HepG2 (cell line): ENCODE measurements at regions not wholly inside any gene's neighbourhood (a gene's known extent, or its start where the extent isn't known, plus 50 kb on each side); places are given as distances from the start of the nearest gene placed in this dataset.

Experiments
- CBX5 ChIP-seq: sonication (generic); formaldehyde crosslinking; IDR thresholded peaks from 2 replicates; pipeline ENCODE4 v1.4.0; 2020; ENCODE audit warnings: missing genetic modification reagents, borderline replicate concordance
- FOXP4 ChIP-seq: sonication (generic); formaldehyde crosslinking; IDR thresholded peaks from 2 replicates; pipeline ENCODE4 v1.4.0; 2020; ENCODE audit warnings: missing genetic modification reagents
- HHEX ChIP-seq: IDR thresholded peaks from 2 replicates; pipeline ENCODE4 v1.6.1; 2016; ENCODE audit warnings: control low read depth
- HOXA7 ChIP-seq: sonication (generic); formaldehyde crosslinking; IDR thresholded peaks from 2 replicates; pipeline ENCODE4 v1.8.1; 2022; ENCODE audit warnings: mild to moderate bottlenecking, missing genetic modification reagents, moderate library complexity
- ISX ChIP-seq: sonication (generic); formaldehyde crosslinking; conservative IDR thresholded peaks from 2 replicates; pipeline ENCODE4 v1.5.0; 2020; ENCODE audit warnings: missing genetic modification reagents
- NR2C2 ChIP-seq: sonication (generic); formaldehyde crosslinking; IDR thresholded peaks from 2 replicates; pipeline ENCODE4 v1.4.0; 2020; ENCODE audit warnings: missing genetic modification reagents, mild to moderate bottlenecking, moderate library complexity, borderline replicate concordance
- ZFP36 ChIP-seq: fragments of 150-350 bp; IDR thresholded peaks from 2 replicates; pipeline ENCODE4 v1.6.1; 2018; ENCODE audit warnings: borderline replicate concordance, low read length, low read depth; ENCODE audit not compliant: partially characterized antibody
- ZNF331 ChIP-seq: sonication (generic); formaldehyde crosslinking; IDR thresholded peaks from 2 replicates; pipeline ENCODE4 v1.4.0; 2020; ENCODE audit warnings: missing genetic modification reagents
- ZNF550 ChIP-seq: sonication (generic); formaldehyde crosslinking; IDR thresholded peaks from 2 replicates; pipeline ENCODE4 v1.4.0; 2020; ENCODE audit warnings: mild to moderate bottlenecking, missing genetic modification reagents, borderline replicate concordance
- TF ChIP-seq, protein P1 (sequence below): sonication (generic); formaldehyde crosslinking; IDR thresholded peaks from 2 replicates; pipeline ENCODE4 v1.4.0; 2020; ENCODE audit warnings: missing genetic modification reagents
- TF ChIP-seq, protein P2 (sequence below), 2 experiments: sonication (generic) in 1 of 2; formaldehyde crosslinking in 1 of 2; IDR thresholded peaks; 2 replicates each; pipeline versions ENCODE4 v1.4.0 to v1.6.1; 2018 to 2020; ENCODE audit warnings: missing genetic modification reagents in 2 of 2, borderline replicate concordance in 1 of 2, low read depth in 1 of 2, mild to moderate bottlenecking in 1 of 2, missing biosample characterization in 1 of 2
- TF ChIP-seq, protein P3 (sequence below): conservative IDR thresholded peaks from 2 replicates; pipeline ENCODE4 v1.6.1; 2018; ENCODE audit warnings: missing genetic modification reagents
- TF ChIP-seq, protein P4 (sequence below): sonication (generic); formaldehyde crosslinking; IDR thresholded peaks from 2 replicates; pipeline ENCODE4 v1.8.0; 2022; ENCODE audit warnings: mild to moderate bottlenecking, missing genetic modification reagents
- TF ChIP-seq, protein P5 (sequence below): sonication (generic); formaldehyde crosslinking; IDR thresholded peaks from 2 replicates; pipeline ENCODE4 v1.5.0; 2020; ENCODE audit warnings: mild to moderate bottlenecking, missing genetic modification reagents, moderate library complexity

DNA sequence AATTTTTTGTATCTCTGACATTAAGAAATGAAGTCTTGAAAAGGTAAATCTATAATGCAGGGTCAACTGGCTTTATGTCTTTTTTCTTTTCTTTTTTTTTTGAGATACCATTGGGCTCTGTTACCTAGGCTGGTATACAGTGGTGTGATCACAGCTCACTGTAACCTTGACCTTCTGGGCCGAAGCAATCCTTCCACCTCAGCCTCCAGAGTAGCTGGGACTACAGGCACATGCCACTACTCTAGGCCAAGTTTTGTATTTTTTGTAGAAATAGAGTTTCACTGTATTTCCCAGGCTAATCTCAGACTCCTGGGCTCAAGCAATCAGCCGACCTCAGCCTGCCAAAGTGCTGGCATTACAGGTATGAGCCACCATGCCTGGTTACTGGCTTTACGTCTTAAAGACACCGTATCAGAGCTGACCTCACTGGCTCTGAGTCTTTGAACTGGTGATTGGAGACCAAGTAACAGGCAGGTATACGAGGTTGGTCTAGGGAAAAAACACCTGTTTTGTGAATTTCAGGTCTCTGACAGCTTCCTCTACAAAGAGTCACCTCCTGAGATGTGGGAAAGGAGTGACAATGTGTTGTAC, 70.4 kb upstream of the GPBP1 start:
- TF ChIP-seq, protein P1, sequence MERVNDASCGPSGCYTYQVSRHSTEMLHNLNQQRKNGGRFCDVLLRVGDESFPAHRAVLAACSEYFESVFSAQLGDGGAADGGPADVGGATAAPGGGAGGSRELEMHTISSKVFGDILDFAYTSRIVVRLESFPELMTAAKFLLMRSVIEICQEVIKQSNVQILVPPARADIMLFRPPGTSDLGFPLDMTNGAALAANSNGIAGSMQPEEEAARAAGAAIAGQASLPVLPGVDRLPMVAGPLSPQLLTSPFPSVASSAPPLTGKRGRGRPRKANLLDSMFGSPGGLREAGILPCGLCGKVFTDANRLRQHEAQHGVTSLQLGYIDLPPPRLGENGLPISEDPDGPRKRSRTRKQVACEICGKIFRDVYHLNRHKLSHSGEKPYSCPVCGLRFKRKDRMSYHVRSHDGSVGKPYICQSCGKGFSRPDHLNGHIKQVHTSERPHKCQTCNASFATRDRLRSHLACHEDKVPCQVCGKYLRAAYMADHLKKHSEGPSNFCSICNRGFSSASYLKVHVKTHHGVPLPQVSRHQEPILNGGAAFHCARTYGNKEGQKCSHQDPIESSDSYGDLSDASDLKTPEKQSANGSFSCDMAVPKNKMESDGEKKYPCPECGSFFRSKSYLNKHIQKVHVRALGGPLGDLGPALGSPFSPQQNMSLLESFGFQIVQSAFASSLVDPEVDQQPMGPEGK (CRISPR knock-in tag): no peak
- no peak for TF ChIP-seq FOXP4
- no peak for TF ChIP-seq HHEX (CRISPR knock-in tag)
- TF ChIP-seq, protein P2, sequence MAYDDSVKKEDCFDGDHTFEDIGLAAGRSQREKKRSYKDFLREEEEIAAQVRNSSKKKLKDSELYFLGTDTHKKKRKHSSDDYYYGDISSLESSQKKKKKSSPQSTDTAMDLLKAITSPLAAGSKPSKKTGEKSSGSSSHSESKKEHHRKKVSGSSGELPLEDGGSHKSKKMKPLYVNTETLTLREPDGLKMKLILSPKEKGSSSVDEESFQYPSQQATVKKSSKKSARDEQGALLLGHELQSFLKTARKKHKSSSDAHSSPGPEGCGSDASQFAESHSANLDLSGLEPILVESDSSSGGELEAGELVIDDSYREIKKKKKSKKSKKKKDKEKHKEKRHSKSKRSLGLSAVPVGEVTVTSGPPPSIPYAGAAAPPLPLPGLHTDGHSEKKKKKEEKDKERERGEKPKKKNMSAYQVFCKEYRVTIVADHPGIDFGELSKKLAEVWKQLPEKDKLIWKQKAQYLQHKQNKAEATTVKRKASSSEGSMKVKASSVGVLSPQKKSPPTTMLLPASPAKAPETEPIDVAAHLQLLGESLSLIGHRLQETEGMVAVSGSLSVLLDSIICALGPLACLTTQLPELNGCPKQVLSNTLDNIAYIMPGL (CRISPR knock-in tag; IDR thresholded peaks at IDR 0.05; ENCODE audit: borderline replicate concordance in 1 of 2, low read depth in 1 of 2): no peak; a peak in 1 of 4 replicates
- TF ChIP-seq, protein P3, sequence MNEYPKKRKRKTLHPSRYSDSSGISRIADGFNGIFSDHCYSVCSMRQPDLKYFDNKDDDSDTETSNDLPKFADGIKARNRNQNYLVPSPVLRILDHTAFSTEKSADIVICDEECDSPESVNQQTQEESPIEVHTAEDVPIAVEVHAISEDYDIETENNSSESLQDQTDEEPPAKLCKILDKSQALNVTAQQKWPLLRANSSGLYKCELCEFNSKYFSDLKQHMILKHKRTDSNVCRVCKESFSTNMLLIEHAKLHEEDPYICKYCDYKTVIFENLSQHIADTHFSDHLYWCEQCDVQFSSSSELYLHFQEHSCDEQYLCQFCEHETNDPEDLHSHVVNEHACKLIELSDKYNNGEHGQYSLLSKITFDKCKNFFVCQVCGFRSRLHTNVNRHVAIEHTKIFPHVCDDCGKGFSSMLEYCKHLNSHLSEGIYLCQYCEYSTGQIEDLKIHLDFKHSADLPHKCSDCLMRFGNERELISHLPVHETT: no peak
- TF ChIP-seq, protein P4, sequence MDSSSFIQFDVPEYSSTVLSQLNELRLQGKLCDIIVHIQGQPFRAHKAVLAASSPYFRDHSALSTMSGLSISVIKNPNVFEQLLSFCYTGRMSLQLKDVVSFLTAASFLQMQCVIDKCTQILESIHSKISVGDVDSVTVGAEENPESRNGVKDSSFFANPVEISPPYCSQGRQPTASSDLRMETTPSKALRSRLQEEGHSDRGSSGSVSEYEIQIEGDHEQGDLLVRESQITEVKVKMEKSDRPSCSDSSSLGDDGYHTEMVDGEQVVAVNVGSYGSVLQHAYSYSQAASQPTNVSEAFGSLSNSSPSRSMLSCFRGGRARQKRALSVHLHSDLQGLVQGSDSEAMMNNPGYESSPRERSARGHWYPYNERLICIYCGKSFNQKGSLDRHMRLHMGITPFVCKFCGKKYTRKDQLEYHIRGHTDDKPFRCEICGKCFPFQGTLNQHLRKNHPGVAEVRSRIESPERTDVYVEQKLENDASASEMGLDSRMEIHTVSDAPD (CRISPR knock-in tag): no peak
- TF ChIP-seq NR2C2 (CRISPR knock-in tag): peak; percentile 9; the same call in 1 of the 2 replicates
- TF ChIP-seq, protein P5, sequence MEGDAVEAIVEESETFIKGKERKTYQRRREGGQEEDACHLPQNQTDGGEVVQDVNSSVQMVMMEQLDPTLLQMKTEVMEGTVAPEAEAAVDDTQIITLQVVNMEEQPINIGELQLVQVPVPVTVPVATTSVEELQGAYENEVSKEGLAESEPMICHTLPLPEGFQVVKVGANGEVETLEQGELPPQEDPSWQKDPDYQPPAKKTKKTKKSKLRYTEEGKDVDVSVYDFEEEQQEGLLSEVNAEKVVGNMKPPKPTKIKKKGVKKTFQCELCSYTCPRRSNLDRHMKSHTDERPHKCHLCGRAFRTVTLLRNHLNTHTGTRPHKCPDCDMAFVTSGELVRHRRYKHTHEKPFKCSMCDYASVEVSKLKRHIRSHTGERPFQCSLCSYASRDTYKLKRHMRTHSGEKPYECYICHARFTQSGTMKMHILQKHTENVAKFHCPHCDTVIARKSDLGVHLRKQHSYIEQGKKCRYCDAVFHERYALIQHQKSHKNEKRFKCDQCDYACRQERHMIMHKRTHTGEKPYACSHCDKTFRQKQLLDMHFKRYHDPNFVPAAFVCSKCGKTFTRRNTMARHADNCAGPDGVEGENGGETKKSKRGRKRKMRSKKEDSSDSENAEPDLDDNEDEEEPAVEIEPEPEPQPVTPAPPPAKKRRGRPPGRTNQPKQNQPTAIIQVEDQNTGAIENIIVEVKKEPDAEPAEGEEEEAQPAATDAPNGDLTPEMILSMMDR (CRISPR knock-in tag): no peak
- no peak for TF ChIP-seq ZNF331 (CRISPR knock-in tag)
- TF ChIP-seq ZNF550: no peak
- TF ChIP-seq HOXA7 (CRISPR knock-in tag): no peak
- no peak for TF ChIP-seq ZFP36
- TF ChIP-seq CBX5 (CRISPR knock-in tag): no peak; the same call in 1 of the 2 replicates
- TF ChIP-seq ISX (CRISPR knock-in tag): no peak
